Trophoblast cell (in vitro differentiated cells and primary cell): ENCODE measurements at regions not wholly inside any gene's neighbourhood (a gene's known extent, or its start where the extent isn't known, plus 50 kb on each side); places are given as distances from the start of the nearest gene placed in this dataset.

Experiments
- DNase-seq, 2 donors: peaks; one replicate each; pipeline ENCODE4 v3.0.0-alpha.2; 2016
- H2AFZ ChIP-seq: 2 replicates; pipeline ENCODE4 v1.6.1; 2013; ENCODE audit warnings: low read length, moderate library complexity, mild to moderate bottlenecking; ENCODE audit not compliant: insufficient read depth, poor library complexity
- H2AK5ac ChIP-seq: 2 replicates; pipeline ENCODE4 v1.6.1; 2013; ENCODE audit warnings: mild to moderate bottlenecking, low read length
- H2BK120ac ChIP-seq: 2 replicates; pipeline ENCODE4 v1.6.1; 2013; ENCODE audit warnings: low read length, mild to moderate bottlenecking, moderate library complexity; ENCODE audit not compliant: insufficient read depth, poor library complexity
- H2BK12ac ChIP-seq: 2 replicates; pipeline ENCODE4 v1.6.1; 2013; ENCODE audit warnings: mild to moderate bottlenecking, low read length, moderate library complexity
- H2BK5ac ChIP-seq: 2 replicates; pipeline ENCODE4 v1.6.1; 2013; ENCODE audit warnings: low read length, low read depth, moderate library complexity, mild to moderate bottlenecking; ENCODE audit not compliant: poor library complexity
- H3K14ac ChIP-seq: 2 replicates; pipeline ENCODE4 v1.6.1; 2013; ENCODE audit warnings: mild to moderate bottlenecking, low read length
- H3K18ac ChIP-seq: 2 replicates; pipeline ENCODE4 v1.6.1; 2013; ENCODE audit warnings: mild to moderate bottlenecking, low read length
- H3K23ac ChIP-seq: 2 replicates; pipeline ENCODE4 v1.6.1; 2013; ENCODE audit warnings: low read length
- H3K27ac ChIP-seq: 2 replicates; pipeline ENCODE4 v1.5.1; 2013; ENCODE audit warnings: low read depth, mild to moderate bottlenecking, inconsistent platforms, low read length, moderate library complexity
- H3K27me3 ChIP-seq: 2 replicates; pipeline ENCODE4 v1.6.1; 2013; ENCODE audit warnings: inconsistent platforms, mild to moderate bottlenecking, low read length, moderate library complexity; ENCODE audit not compliant: insufficient read depth
- H3K36me3 ChIP-seq, 2 experiments: 1 replicate in 1 of 2; 2 replicates in 1 of 2; pipeline ENCODE4 v1.6.1; 2013; ENCODE audit warnings: low read length in 2 of 2, mild to moderate bottlenecking in 2 of 2, moderate library complexity in 1 of 2; ENCODE audit not compliant: insufficient read depth in 2 of 2, control insufficient read depth in 1 of 2
- H3K4ac ChIP-seq: 2 replicates; pipeline ENCODE4 v1.6.1; 2013; ENCODE audit warnings: low read depth, mild to moderate bottlenecking, low read length, moderate library complexity
- H3K4me1 ChIP-seq, 2 experiments: 1 replicate in 1 of 2; 2 replicates in 1 of 2; pipeline ENCODE4 v1.6.1; 2013; ENCODE audit warnings: low read length in 2 of 2, mild to moderate bottlenecking in 2 of 2, moderate library complexity in 1 of 2; ENCODE audit not compliant: insufficient read depth in 2 of 2, control insufficient read depth in 1 of 2
- H3K4me2 ChIP-seq: 2 replicates; pipeline ENCODE4 v1.6.1; 2013; ENCODE audit warnings: inconsistent platforms, mild to moderate bottlenecking, low read length, moderate library complexity
- H3K4me3 ChIP-seq: 2 replicates; pipeline ENCODE4 v1.5.1; 2013; ENCODE audit warnings: mild to moderate bottlenecking, low read depth, low read length, inconsistent platforms
- H3K79me1 ChIP-seq: one replicate; pipeline ENCODE4 v1.6.1; 2013; ENCODE audit warnings: low read length
- H3K79me2 ChIP-seq: 2 replicates; pipeline ENCODE4 v1.6.1; 2013; ENCODE audit warnings: low read length, mild to moderate bottlenecking; ENCODE audit not compliant: control insufficient read depth, insufficient read depth, poor library complexity
- H3K9ac ChIP-seq: 2 replicates; pipeline ENCODE4 v1.6.1; 2013; ENCODE audit warnings: mild to moderate bottlenecking, low read length
- H3K9me3 ChIP-seq: 2 replicates; pipeline ENCODE4 v1.6.1; 2013; ENCODE audit warnings: low read depth, mild to moderate bottlenecking, control low read depth, inconsistent platforms, low read length; ENCODE audit not compliant: insufficient read depth
- H4K12ac ChIP-seq: 2 replicates; pipeline ENCODE4 v1.6.1; 2013; ENCODE audit warnings: low read depth, mild to moderate bottlenecking, low read length, moderate library complexity
- H4K8ac ChIP-seq: 2 replicates; pipeline ENCODE4 v1.6.1; 2013; ENCODE audit warnings: low read depth, mild to moderate bottlenecking, low read length, moderate library complexity
- H4K91ac ChIP-seq: one replicate; pipeline ENCODE4 v1.6.1; 2013; ENCODE audit warnings: low read depth, mild to moderate bottlenecking, low read length, moderate library complexity
- WGBS: extraction: QIAGEN DNeasy Blood & Tissue Kit; methylation state at CpG from one replicate; pipeline ENCODE4 v1.1.7; 2013; ENCODE audit warnings: missing lambda C conversion rate; ENCODE audit not compliant: insufficient read length, insufficient coverage; ENCODE audit errors: extremely low coverage; 5-methylcytosine and 5-hydroxymethylcytosine counted together

DNA sequence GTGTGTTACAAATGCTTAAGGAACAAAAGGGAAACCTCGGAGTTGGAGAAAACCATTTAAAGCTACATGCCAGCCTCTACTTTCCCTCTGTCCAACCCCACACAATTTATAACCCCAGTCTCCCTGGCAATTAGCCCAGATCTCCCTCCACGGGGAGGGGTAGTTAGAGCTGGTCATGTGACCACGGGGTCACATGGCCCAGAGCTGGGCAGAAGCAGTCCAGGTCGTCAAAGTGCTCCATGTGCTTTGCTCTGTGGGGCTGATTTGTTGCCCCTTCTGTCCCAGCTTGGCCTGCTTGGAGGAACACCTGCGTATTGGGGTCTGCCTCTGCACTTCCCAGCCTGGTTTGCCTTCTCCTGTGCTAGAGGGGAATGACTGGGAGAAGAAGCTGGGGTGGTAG lies 219.1 kb downstream of the RBM19 start:
- DNase-seq, result no peak
- H2AK5ac ChIP-seq, result no peak overlapping the region
- no peak overlapping the region for H3K4me2 ChIP-seq
- no peaks in the 10 kb centered on the region for H3K79me2 ChIP-seq
- H2AFZ ChIP-seq, result no peak overlapping the region
- no peak overlapping the region for H3K4ac ChIP-seq
- H3K27ac ChIP-seq, result no peak overlapping the region
- peak overlapping the region; percentile 43 for H3K9ac ChIP-seq
- no peak overlapping the region for H3K23ac ChIP-seq
- H3K79me1 ChIP-seq, result no peaks in the 10 kb centered on the region
- peaks cover 4% of the 10 kb centered on the region for H3K27me3 ChIP-seq
- H3K4me3 ChIP-seq, result no peak overlapping the region
- H3K9me3 ChIP-seq, result peaks cover 6% of the 10 kb centered on the region
- H3K4me1 ChIP-seq, result no peaks in the 10 kb centered on the region
- no peak overlapping the region for H2BK120ac ChIP-seq
- H4K12ac ChIP-seq, result no peak overlapping the region
- no peak overlapping the region for H2BK12ac ChIP-seq
- WGBS, result no CpG with 5 or more reads among the region's 5 CpGs
- H4K8ac ChIP-seq, result no peak overlapping the region
- H3K36me3 ChIP-seq, result no peaks in the 10 kb centered on the region
- no peak overlapping the region for H4K91ac ChIP-seq
- no peak overlapping the region for H2BK5ac ChIP-seq
- no peak overlapping the region for H3K18ac ChIP-seq
- H3K14ac ChIP-seq, result no peak overlapping the region

DNA sequence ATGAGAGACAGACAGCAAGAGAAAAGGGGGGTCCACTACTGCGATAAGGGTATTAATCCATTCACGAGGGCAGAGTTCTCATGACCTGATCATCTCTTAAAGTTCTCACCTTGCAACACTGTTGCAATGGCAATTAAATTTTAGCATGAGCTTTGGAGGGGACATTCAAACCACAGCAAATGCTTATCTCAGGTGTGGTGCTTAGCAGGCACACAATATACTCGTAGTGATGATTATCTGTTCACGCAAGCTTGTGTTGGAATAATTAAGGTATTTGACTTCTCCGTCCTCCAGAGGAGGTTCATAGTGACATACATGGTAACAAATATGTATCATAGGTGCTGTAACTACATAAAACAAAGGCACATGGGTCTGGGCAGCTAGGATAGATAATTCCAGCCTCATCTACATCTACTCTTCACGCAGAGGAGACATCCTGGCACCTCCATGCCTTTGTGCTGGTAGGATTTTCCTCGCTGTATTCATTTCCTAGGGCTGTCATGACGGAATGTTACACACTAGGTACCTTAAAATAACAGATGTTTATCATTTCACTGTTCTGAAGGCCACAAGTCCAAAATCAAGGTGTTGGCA lies 221.2 kb downstream of the RBM19 start:
- Histone ChIP-seq H3K4me1 (no peaks in the 10 kb centered on the region), H2BK120ac (no peak overlapping the region), H3K79me1 (no peaks in the 10 kb centered on the region), H3K14ac (no peak overlapping the region), H3K4me3 (no peak overlapping the region), H3K18ac (no peak overlapping the region), H3K4ac (no peak overlapping the region), H4K91ac (no peak overlapping the region), H4K8ac (no peak overlapping the region), H3K9me3 (peaks cover 3% of the 10 kb centered on the region), H3K79me2 (no peaks in the 10 kb centered on the region), H3K4me2 (no peak overlapping the region), H2AK5ac (no peak overlapping the region), H2BK12ac (no peak overlapping the region), H3K27ac (no peak overlapping the region), H2BK5ac (no peak overlapping the region), H4K12ac (no peak overlapping the region), H3K27me3 (peaks cover 4% of the 10 kb centered on the region), H2AFZ (no peak overlapping the region), H3K36me3 (no peaks in the 10 kb centered on the region), H3K9ac (no peak overlapping the region), H3K23ac (no peak overlapping the region)
- no CpG with 5 or more reads among the region's 8 CpGs for WGBS
- peak; percentile 80 to 90 for DNase-seq

DNA sequence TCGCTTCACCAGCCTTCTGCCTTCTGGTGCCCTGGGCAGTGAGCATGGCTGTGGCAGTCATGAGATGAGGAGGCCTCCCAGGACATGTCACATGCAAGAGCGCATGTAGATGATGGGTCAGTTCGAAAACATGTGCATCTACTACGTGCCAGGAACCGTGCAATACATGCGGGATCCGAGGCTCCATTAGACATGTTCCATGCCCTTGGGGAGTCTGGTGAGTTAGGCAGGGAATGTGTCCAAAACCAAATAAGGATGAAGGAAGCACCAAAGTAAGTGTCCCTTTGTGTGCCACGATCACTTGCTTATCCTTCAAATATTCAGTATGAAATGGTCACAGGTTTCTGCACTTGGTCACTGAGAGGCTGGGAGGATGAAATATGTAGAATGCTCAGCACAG lies 223.3 kb downstream of the RBM19 start:
- peak; percentile 74 to 84 for DNase-seq
- H3K18ac ChIP-seq, result no peak overlapping the region
- H3K4me3 ChIP-seq, result no peak overlapping the region
- peaks cover 4% of the 10 kb centered on the region for H3K27me3 ChIP-seq
- no peak overlapping the region for H3K23ac ChIP-seq
- H3K9ac ChIP-seq, result no peak overlapping the region
- H3K4me2 ChIP-seq, result no peak overlapping the region
- peaks cover 1% of the 10 kb centered on the region for H3K9me3 ChIP-seq
- no peaks in the 10 kb centered on the region for H3K36me3 ChIP-seq
- no peak overlapping the region for H2BK12ac ChIP-seq
- H3K79me2 ChIP-seq, result no peaks in the 10 kb centered on the region
- H4K91ac ChIP-seq, result no peak overlapping the region
- no peak overlapping the region for H4K12ac ChIP-seq
- H2BK120ac ChIP-seq, result no peak overlapping the region
- no peak overlapping the region for H3K27ac ChIP-seq
- no peaks in the 10 kb centered on the region for H3K79me1 ChIP-seq
- no peak overlapping the region for H3K14ac ChIP-seq
- H4K8ac ChIP-seq, result no peak overlapping the region
- no peak overlapping the region for H2AFZ ChIP-seq
- H2BK5ac ChIP-seq, result no peak overlapping the region
- no peak overlapping the region for H2AK5ac ChIP-seq
- H3K4ac ChIP-seq, result no peak overlapping the region
- no CpG with 5 or more reads among the region's 8 CpGs for WGBS
- no peaks in the 10 kb centered on the region for H3K4me1 ChIP-seq

DNA sequence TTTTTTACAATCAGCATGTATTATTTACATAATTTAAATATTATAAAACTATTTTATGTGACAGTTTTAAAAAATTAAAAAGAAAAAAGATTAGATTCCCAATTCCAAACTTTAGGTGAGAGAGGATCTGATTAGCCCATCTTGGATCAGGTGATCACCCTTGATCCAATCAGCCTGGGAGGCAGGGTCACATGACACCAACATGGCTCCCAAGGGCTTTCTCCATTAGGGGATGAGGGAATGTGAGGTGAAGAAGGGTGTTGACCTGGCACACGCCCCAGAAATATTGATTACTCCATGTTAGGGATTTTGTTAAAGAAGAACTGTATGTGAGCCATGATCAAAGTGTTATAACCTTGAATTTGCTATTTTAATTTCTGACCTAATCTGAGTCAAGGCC lies 225.4 kb downstream of the RBM19 start:
- Histone ChIP-seq H3K4me1 (no peaks in the 10 kb centered on the region), H3K27me3 (peaks cover under 1% of the 10 kb centered on the region), H3K18ac (no peak overlapping the region), H3K79me1 (no peaks in the 10 kb centered on the region), H3K4ac (no peak overlapping the region), H3K4me2 (no peak overlapping the region), H2BK12ac (no peak overlapping the region), H2BK5ac (no peak overlapping the region), H2BK120ac (no peak overlapping the region), H3K4me3 (no peak overlapping the region), H3K23ac (no peak overlapping the region), H3K79me2 (no peaks in the 10 kb centered on the region), H3K9me3 (no peaks in the 10 kb centered on the region), H4K8ac (no peak overlapping the region), H3K27ac (no peak overlapping the region), H4K91ac (no peak overlapping the region), H3K36me3 (no peaks in the 10 kb centered on the region), H3K9ac (no peak overlapping the region), H3K14ac (no peak overlapping the region), H2AFZ (no peak overlapping the region), H4K12ac (no peak overlapping the region), H2AK5ac (no peak overlapping the region)
- WGBS, result no CpG with 5 or more reads among the region's 1 CpG
- no peak for DNase-seq
